IMR-90 (cell line): ENCODE measurements at regions not wholly inside any gene's neighbourhood (a gene's known extent, or its start where the extent isn't known, plus 50 kb on each side); places are given as distances from the start of the nearest gene placed in this dataset.

Experiments
- CEBPB ChIP-seq: IDR thresholded peaks from 2 replicates; pipeline ENCODE4 v1.6.1; 2012; ENCODE audit warnings: low read depth, low read length, improper control_type of control experiment
- CTCF ChIP-seq: conservative IDR thresholded peaks from 2 replicates; pipeline ENCODE4 v1.5.1; 2012; ENCODE audit warnings: mild to moderate bottlenecking, low read depth, low read length, improper control_type of control experiment
- ELK1 ChIP-seq: fragments of 150-350 bp; IDR thresholded peaks from 2 replicates; pipeline ENCODE4 v1.6.1; 2016; ENCODE audit warnings: low read depth, mild to moderate bottlenecking, low read length, moderate library complexity, borderline replicate concordance
- MAZ ChIP-seq: IDR thresholded peaks from 2 replicates; pipeline ENCODE4 v1.6.1; 2012; ENCODE audit warnings: low read depth, mild to moderate bottlenecking, low read length, improper control_type of control experiment, moderate library complexity, borderline replicate concordance
- MXI1 ChIP-seq: IDR thresholded peaks from 2 replicates; pipeline ENCODE4 v1.6.1; 2012; ENCODE audit warnings: low read depth, mild to moderate bottlenecking, low read length, moderate library complexity, borderline replicate concordance
- POLR2A ChIP-seq: IDR thresholded peaks from 2 replicates; pipeline ENCODE4 v1.6.1; 2012; ENCODE audit warnings: mild to moderate bottlenecking, low read depth, low read length
- RAD21 ChIP-seq: IDR thresholded peaks from 2 replicates; pipeline ENCODE4 v1.6.1; 2012; ENCODE audit warnings: low read length, improper control_type of control experiment
- RFX5 ChIP-seq: IDR thresholded peaks from 2 replicates; pipeline ENCODE4 v1.8.0; 2012; ENCODE audit warnings: low read depth, mild to moderate bottlenecking, low read length, moderate library complexity
- SMC3 ChIP-seq: fragments of 150-350 bp; IDR thresholded peaks from 2 replicates; pipeline ENCODE4 v1.6.1; 2016; ENCODE audit warnings: low read depth, mild to moderate bottlenecking, antibody characterized with exemption, low read length, moderate library complexity

- TF ChIP-seq CTCF (no peak), MXI1 (no peak), SMC3 (no peak), POLR2A (no peak), CEBPB (no peak), ELK1 (no peak), RFX5 (no peak), MAZ (no peak), RAD21 (no peak)
Observed at GRCh38 chr11:10625281-10625981, 57.0 kb upstream of the LYVE1 start.
